ENCODE measurements at regions not wholly inside any gene's neighbourhood (a gene's known extent, or its start where the extent isn't known, plus 50 kb on each side); places are given as distances from the start of the nearest gene placed in this dataset.

- CTCF ChIA-PET: no interaction called here
- no TSS peak for BruUV-seq (replicated peaks)
- H3K4me1 Mint-ChIP-seq (ENCODE audit: low read depth, unreplicated experiment): no peaks in the 10 kb centered on the region
- intact Hi-C loops (cut with micrococcal nuclease; ENCODE audit: unreplicated experiment): no loop called here
- H3K9me3 Mint-ChIP-seq (ENCODE audit: low read depth, unreplicated experiment): peaks cover 3% of the 10 kb centered on the region
- DNase-seq: no peak
- no peak for TF ChIP-seq CTCF (IDR thresholded peaks at IDR 0.05; ENCODE audit: unreplicated experiment)
- no peak overlapping the region for H3K4me3 Mint-ChIP-seq (ENCODE audit: low read depth, unreplicated experiment)
- no peak overlapping the region for H3K27ac Mint-ChIP-seq (ENCODE audit: unreplicated experiment)
- H3K27me3 Mint-ChIP-seq (ENCODE audit: unreplicated experiment): no peaks in the 10 kb centered on the region
- no peaks in the 10 kb centered on the region for H3K36me3 Mint-ChIP-seq (ENCODE audit: insufficient read depth, unreplicated experiment)
Observed at GRCh38 chr2:59151805-59152204, 910.7 kb upstream of the FANCL start.

GRCh38 chr2:59150217-59150849 is 909.2 kb upstream of the FANCL start:
- H3K27me3 Mint-ChIP-seq (ENCODE audit: unreplicated experiment): no peaks in the 10 kb centered on the region
- CTCF ChIA-PET: no interaction called here
- intact Hi-C loops (cut with micrococcal nuclease; ENCODE audit: unreplicated experiment): no loop called here

GRCh38 chr2:59149271-59149670 is 908.1 kb upstream of the FANCL start:
- H3K27me3 Mint-ChIP-seq (ENCODE audit: unreplicated experiment): peaks cover 8% of the 10 kb centered on the region
- no peak for TF ChIP-seq CTCF (IDR thresholded peaks at IDR 0.05; ENCODE audit: unreplicated experiment)
- CTCF ChIA-PET: no interaction called here
- H3K9me3 Mint-ChIP-seq (ENCODE audit: low read depth, unreplicated experiment): peaks cover 3% of the 10 kb centered on the region
- DNase-seq: no peak
- no peaks in the 10 kb centered on the region for H3K36me3 Mint-ChIP-seq (ENCODE audit: insufficient read depth, unreplicated experiment)
- no TSS peak for BruUV-seq (replicated peaks)
- no peak overlapping the region for H3K27ac Mint-ChIP-seq (ENCODE audit: unreplicated experiment)
- no peak overlapping the region for H3K4me3 Mint-ChIP-seq (ENCODE audit: low read depth, unreplicated experiment)
- intact Hi-C loops (cut with micrococcal nuclease; ENCODE audit: unreplicated experiment): no loop called here
- no peaks in the 10 kb centered on the region for H3K4me1 Mint-ChIP-seq (ENCODE audit: low read depth, unreplicated experiment)

More at GRCh38 chr2:59150217-59150849, 909.2 kb upstream of the FANCL start:
- no peak for TF ChIP-seq CTCF (IDR thresholded peaks at IDR 0.05; ENCODE audit: unreplicated experiment)
- Mint-ChIP-seq H3K4me1 (ENCODE audit: low read depth, unreplicated experiment) (no peaks in the 10 kb centered on the region), H3K27ac (ENCODE audit: unreplicated experiment) (no peak overlapping the region), H3K36me3 (ENCODE audit: insufficient read depth, unreplicated experiment) (no peaks in the 10 kb centered on the region), H3K9me3 (ENCODE audit: low read depth, unreplicated experiment) (peaks cover 3% of the 10 kb centered on the region), H3K4me3 (ENCODE audit: low read depth, unreplicated experiment) (no peak overlapping the region)
- BruUV-seq (replicated peaks): no TSS peak
- DNase-seq: no peak

- H3K4me1 Mint-ChIP-seq (ENCODE audit: low read depth, unreplicated experiment): no peaks in the 10 kb centered on the region
- intact Hi-C loops (cut with micrococcal nuclease; ENCODE audit: unreplicated experiment): no loop called here
- TF ChIP-seq CTCF (IDR thresholded peaks at IDR 0.05; ENCODE audit: unreplicated experiment): no peak
- no peaks in the 10 kb centered on the region for H3K27me3 Mint-ChIP-seq (ENCODE audit: unreplicated experiment)
- no peak for DNase-seq
- H3K36me3 Mint-ChIP-seq (ENCODE audit: insufficient read depth, unreplicated experiment): no peaks in the 10 kb centered on the region
- CTCF ChIA-PET: no interaction called here
- no peak overlapping the region for H3K4me3 Mint-ChIP-seq (ENCODE audit: low read depth, unreplicated experiment)
- no peak overlapping the region for H3K27ac Mint-ChIP-seq (ENCODE audit: unreplicated experiment)
- H3K9me3 Mint-ChIP-seq (ENCODE audit: low read depth, unreplicated experiment): no peaks in the 10 kb centered on the region
- BruUV-seq (replicated peaks): no TSS peak
Observed at GRCh38 chr2:59112258-59112657, 871.1 kb upstream of the FANCL start.

All from Calu3 (cell line).